ENCODE measurements at regions not wholly inside any gene's neighbourhood (a gene's known extent, or its start where the extent isn't known, plus 50 kb on each side); places are given as distances from the start of the nearest gene placed in this dataset.

DNA sequence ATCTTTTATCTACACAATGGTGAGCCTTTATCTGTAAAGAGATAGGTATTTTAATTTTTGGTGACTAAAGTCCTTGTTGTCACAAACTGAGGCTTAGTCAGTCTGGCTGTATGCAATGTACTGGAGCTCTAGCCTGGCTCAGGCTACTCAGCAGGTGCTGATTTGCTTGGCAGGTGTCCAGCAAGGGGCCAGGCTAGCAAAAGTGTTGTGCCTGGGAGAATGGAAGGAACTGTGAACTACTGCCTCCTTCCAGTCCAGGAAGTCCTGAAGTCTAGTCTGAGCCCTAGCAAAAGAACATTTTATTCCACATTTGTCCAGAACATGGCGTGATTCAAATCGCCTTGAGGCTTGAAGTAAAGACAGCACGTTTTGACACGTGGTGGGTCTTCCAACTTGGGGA, 260.5 kb downstream of the CCDC85A start:
- intact Hi-C loops (cut with micrococcal nuclease) = no loop called here
- ChIA-PET CTCF (no interaction called here), POLR2A (no interaction called here)
- Mint-ChIP-seq H3K9me3 (peaks cover 5% of the 10 kb centered on the region), H3K4me1 (ENCODE audit: low read depth) (no peaks in the 10 kb centered on the region), H3K27me3 (no peaks in the 10 kb centered on the region), H3K36me3 (no peaks in the 10 kb centered on the region), H3K4me3 (no peak overlapping the region), H3K27ac (no peak overlapping the region)
- no peak for DNase-seq

DNA sequence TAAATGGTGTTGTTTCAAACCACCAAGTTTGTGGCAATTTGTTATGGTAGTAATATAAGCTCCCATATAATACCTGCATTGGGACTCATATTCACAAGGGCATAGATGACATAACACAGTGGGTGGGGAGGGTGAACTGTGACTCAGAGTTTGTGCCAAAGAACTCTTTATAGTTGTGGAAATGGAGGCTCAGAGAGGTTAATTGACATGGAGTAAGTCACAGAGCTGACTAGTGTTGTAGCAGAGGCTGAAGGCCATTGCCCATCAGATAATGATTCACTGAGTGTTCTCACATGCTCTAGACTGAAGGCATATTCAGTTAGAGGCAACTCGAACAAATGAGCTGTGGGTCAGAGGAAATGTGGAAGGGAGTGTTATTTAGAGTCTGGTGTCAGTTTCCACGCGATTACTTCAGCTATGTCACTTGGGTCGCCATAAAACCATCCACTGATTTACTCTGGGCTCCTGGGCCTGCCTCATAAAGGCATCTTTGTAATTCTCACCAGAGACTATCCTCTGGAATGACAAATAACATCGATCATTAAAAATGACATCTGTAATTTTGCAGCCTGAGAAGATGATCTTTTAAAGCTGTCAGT, 264.7 kb downstream of the CCDC85A start:
- DNase-seq = no peak
- intact Hi-C loops (cut with micrococcal nuclease) = no loop called here
- ChIA-PET POLR2A (no interaction called here), CTCF (no interaction called here)
- no peak overlapping the region for H3K27ac Mint-ChIP-seq
- H3K4me1 Mint-ChIP-seq (ENCODE audit: low read depth) = no peaks in the 10 kb centered on the region
- H3K27me3 Mint-ChIP-seq = no peaks in the 10 kb centered on the region
- H3K9me3 Mint-ChIP-seq = peaks cover 15% of the 10 kb centered on the region
- no peak overlapping the region for H3K4me3 Mint-ChIP-seq
- no peaks in the 10 kb centered on the region for H3K36me3 Mint-ChIP-seq

DNA sequence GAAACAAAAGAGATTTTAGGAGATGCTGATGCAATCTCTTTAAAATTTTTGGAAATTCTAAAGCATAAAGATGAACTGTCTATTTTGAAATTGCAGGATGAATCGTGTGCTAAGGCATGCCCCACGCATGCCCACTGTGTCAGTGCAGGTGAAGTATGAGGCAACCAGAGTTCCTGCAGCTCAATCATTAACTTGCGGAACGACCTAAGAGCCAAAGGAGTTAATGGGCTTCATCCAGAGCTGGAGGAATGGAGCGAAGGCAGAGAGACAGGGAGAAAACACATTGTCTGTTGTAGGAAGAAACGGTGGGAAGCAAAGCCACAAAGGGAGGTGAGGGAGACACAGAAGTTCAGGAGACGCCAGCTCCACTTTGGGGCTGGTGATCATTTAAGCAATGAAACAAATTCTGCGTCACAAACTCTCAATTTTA, 265.2 kb downstream of the CCDC85A start:
- no peak for DNase-seq
- ChIA-PET CTCF (no interaction called here), POLR2A (no interaction called here)
- Mint-ChIP-seq H3K9me3 (peaks cover 18% of the 10 kb centered on the region), H3K4me3 (no peak overlapping the region), H3K4me1 (ENCODE audit: low read depth) (no peaks in the 10 kb centered on the region), H3K27me3 (no peaks in the 10 kb centered on the region), H3K36me3 (no peaks in the 10 kb centered on the region), H3K27ac (no peak overlapping the region)
- intact Hi-C loops (cut with micrococcal nuclease) = no loop called here

DNA sequence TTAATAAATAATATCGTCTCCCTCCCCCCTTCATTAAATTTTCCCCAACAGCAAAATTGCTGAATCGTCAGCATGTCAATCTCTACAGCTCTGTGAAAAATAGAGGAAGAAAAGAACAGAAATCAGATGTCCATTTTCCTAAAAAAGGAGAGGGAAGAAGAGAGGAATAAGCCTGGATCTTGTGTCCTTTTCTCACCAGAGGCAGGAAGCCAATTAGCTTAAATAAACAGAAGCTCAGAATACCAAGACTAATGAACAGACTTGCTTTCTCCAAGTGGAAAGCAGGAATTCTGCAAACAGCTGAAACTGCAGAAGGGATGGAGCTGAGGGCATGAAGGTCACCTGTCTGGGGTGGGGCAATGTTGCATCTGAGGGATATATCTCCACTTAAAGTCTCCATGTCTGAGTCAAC, 265.7 kb downstream of the CCDC85A start:
- intact Hi-C loops (cut with micrococcal nuclease) = no loop called here
- no peak overlapping the region for H3K4me3 Mint-ChIP-seq
- H3K9me3 Mint-ChIP-seq = peaks cover 18% of the 10 kb centered on the region
- POLR2A ChIA-PET = no interaction called here
- CTCF ChIA-PET = no interaction called here
- H3K27ac Mint-ChIP-seq = no peak overlapping the region
- no peaks in the 10 kb centered on the region for H3K36me3 Mint-ChIP-seq
- no peaks in the 10 kb centered on the region for H3K27me3 Mint-ChIP-seq
- no peaks in the 10 kb centered on the region for H3K4me1 Mint-ChIP-seq (ENCODE audit: low read depth)
- no peak for DNase-seq

DNA sequence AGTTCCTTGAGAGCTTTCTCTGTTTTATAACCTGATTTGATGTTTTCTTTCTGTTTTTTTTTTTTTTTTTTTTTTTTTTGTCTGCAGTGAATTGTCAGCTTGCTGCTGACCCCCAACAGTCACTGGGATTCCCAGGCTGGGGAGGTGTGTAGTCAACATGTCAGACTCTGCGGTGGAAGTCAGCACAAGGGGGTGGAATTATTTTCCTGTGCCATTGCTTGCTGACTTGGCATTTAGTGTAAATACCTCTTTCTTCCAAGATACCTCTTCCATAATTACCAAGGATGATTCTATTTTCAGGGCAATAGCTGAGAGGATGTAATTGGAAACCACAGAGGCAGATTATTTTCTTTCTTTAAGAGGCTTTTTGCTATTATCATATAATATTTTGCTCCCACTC, 266.3 kb downstream of the CCDC85A start:
- H3K9me3 Mint-ChIP-seq = peaks cover 18% of the 10 kb centered on the region
- intact Hi-C loops (cut with micrococcal nuclease) = no loop called here
- ChIA-PET POLR2A (no interaction called here), CTCF (no interaction called here)
- no peak for DNase-seq
- no peaks in the 10 kb centered on the region for H3K27me3 Mint-ChIP-seq
- no peaks in the 10 kb centered on the region for H3K4me1 Mint-ChIP-seq (ENCODE audit: low read depth)
- no peak overlapping the region for H3K27ac Mint-ChIP-seq
- no peak overlapping the region for H3K4me3 Mint-ChIP-seq
- H3K36me3 Mint-ChIP-seq = no peaks in the 10 kb centered on the region

DNA sequence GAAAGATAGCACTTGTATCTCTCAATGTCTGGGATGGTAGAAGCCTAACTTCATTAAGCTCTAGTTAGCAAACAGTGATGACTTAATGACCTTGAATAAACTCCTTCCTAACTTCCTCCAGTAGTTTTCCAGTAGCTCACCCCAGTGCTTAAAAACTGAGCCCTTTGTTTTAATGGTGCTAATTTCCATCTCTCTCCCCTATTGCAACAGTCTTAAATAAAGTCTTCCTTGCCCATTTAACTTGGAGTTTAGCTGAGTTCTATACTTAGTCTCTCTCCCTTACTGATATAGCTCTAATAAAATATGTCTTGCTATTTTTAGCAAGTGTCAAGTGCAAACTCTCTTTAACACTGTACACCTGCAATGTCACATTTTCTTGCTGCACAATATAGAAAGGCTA, 267.0 kb downstream of the CCDC85A start:
- ChIA-PET CTCF (no interaction called here), POLR2A (no interaction called here)
- Mint-ChIP-seq H3K4me1 (ENCODE audit: low read depth) (no peaks in the 10 kb centered on the region), H3K27me3 (no peaks in the 10 kb centered on the region), H3K27ac (no peak overlapping the region), H3K9me3 (peaks cover 18% of the 10 kb centered on the region), H3K4me3 (no peak overlapping the region), H3K36me3 (no peaks in the 10 kb centered on the region)
- DNase-seq = no peak
- intact Hi-C loops (cut with micrococcal nuclease) = no loop called here

DNA sequence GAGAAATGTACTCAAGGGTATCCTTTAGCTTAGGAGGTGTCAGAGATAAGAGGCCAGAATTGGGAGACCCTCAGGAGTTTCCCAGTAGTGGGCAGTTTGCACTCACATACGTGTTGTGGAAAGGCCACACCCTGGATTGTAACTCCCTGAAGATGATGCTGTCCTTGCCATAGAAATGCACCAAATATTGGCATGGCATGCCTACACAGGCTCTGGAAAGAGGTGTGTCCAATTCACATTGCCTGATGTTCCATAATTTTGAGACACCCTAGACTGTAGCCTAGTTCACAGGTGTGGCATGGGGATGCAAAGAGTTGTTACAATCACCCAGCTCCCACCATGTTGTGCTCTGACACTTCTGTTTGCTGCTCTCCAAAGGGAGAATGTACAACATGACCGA, 271.9 kb downstream of the CCDC85A start:
- intact Hi-C loops (cut with micrococcal nuclease) = no loop called here
- Mint-ChIP-seq H3K27me3 (no peaks in the 10 kb centered on the region), H3K4me3 (no peak overlapping the region), H3K4me1 (ENCODE audit: low read depth) (no peaks in the 10 kb centered on the region), H3K9me3 (peaks cover 18% of the 10 kb centered on the region), H3K27ac (no peak overlapping the region), H3K36me3 (no peaks in the 10 kb centered on the region)
- DNase-seq = no peak
- CTCF ChIA-PET = no interaction called here
- POLR2A ChIA-PET = no interaction called here

DNA sequence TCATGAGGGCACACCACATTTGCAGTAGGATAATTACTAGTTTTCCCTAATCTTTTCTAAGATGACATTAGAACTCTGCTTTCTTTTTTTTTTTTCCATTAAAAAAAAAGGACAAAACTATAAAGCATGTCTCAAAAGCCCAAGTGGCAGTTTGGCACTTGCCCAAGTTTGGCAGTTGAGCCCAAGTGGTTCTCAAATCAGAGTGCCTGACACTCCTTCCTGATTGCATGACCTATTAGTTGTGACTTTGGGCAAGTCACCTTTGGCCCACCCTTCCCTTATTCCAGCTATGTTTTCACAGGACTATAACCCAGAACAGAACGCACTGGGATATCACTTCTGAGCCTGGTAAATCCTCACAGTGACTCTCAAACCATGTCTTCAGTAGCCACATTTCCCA, 273.0 kb downstream of the CCDC85A start:
- no peaks in the 10 kb centered on the region for H3K27me3 Mint-ChIP-seq
- H3K4me1 Mint-ChIP-seq (ENCODE audit: low read depth) = no peaks in the 10 kb centered on the region
- no peak overlapping the region for H3K4me3 Mint-ChIP-seq
- ChIA-PET POLR2A (no interaction called here), CTCF (no interaction called here)
- no peak overlapping the region for H3K27ac Mint-ChIP-seq
- H3K36me3 Mint-ChIP-seq = no peaks in the 10 kb centered on the region
- H3K9me3 Mint-ChIP-seq = peaks cover 9% of the 10 kb centered on the region
- DNase-seq = no peak
- intact Hi-C loops (cut with micrococcal nuclease) = no loop called here

DNA sequence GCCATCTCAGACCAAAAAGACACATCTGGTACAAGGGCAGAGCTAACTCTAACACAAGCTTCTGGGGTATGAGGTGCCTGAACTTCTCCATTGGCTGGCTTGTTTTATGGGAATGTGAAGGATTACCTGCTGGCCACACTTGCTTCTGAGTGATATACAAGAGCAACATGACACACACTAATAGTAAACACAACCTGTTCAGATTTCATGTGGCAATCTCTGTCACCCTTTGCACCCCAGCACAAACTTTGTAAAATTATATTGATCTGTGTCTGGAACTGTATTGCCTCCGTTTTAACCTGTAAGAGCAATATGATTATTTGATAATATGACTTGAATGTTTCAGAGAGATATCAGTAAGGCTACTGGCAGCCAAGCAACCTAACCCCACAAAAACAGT, 276.7 kb downstream of the CCDC85A start:
- POLR2A ChIA-PET = no interaction called here
- no peaks in the 10 kb centered on the region for H3K27me3 Mint-ChIP-seq
- H3K27ac Mint-ChIP-seq = no peak overlapping the region
- DNase-seq = no peak
- CTCF ChIA-PET = no interaction called here
- no peaks in the 10 kb centered on the region for H3K4me1 Mint-ChIP-seq (ENCODE audit: low read depth)
- peaks cover 8% of the 10 kb centered on the region for H3K9me3 Mint-ChIP-seq
- H3K4me3 Mint-ChIP-seq = no peak overlapping the region
- no peaks in the 10 kb centered on the region for H3K36me3 Mint-ChIP-seq
- intact Hi-C loops (cut with micrococcal nuclease) = no loop called here

DNA sequence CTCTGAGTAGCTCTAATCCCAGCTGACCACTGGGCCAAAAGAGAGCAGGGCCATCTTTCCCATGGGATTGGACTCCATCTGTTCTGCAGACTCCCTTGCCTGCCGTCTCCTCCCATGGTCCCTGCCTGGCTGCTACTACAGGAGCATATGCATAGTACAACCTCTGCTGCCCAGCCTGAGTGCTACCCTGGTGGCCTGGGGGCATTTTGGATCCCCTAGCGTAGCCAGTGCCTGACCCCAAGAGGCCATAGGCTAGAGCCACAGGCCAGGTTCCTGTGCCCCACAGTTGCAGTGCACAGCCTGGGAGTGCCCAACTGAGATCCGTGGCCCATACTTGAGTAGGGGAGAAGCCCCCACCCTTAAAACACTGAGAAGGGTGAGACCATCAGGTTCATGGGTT, 280.3 kb downstream of the CCDC85A start:
- intact Hi-C loops (cut with micrococcal nuclease) = no loop called here
- DNase-seq = no peak
- Mint-ChIP-seq H3K27me3 (no peaks in the 10 kb centered on the region), H3K9me3 (peaks cover 6% of the 10 kb centered on the region), H3K4me1 (ENCODE audit: low read depth) (no peaks in the 10 kb centered on the region), H3K27ac (no peak overlapping the region), H3K4me3 (no peak overlapping the region), H3K36me3 (no peaks in the 10 kb centered on the region)
- ChIA-PET POLR2A (no interaction called here), CTCF (no interaction called here)

DNA sequence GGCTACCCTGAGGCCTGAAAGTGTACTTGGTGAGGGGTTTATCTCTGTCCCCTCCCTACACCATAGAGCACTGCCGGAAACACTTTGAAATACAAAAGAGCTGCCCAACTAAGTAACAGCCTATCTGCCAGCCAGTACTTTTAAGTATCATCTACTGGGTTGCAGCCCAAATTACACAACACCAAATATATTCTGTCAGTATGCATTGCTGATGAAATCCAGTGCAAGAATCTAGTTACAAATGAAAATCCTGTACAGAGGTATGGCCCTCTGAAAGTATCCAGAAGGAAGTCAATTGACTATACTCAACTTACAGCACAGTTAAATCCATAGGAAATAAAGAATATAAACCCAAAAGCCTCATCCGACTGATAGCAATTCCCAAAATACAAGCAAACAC, 280.8 kb downstream of the CCDC85A start:
- intact Hi-C loops (cut with micrococcal nuclease) = no loop called here
- Mint-ChIP-seq H3K27ac (no peak overlapping the region), H3K4me1 (ENCODE audit: low read depth) (no peaks in the 10 kb centered on the region), H3K27me3 (no peaks in the 10 kb centered on the region), H3K36me3 (no peaks in the 10 kb centered on the region), H3K4me3 (no peak overlapping the region), H3K9me3 (peaks cover 6% of the 10 kb centered on the region)
- DNase-seq = no peak
- POLR2A ChIA-PET = no interaction called here
- CTCF ChIA-PET = no interaction called here

DNA sequence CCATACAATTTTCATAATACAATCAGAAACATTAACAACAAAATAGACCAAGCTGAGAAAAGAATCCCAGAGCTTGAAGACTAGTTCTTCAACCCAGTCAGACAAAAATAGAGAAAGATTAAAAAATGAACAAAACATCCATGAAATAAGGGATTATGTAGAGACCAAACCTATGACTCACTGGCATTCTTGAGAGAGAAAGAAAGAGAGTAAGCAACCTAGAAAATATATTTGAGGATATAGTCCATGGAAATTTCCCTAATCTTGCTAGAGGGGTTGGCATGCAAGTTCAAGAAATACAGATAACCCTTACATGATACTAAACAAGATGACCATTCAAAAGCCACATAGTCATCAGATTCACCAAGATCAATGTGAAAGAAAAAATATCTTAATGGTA, 281.7 kb downstream of the CCDC85A start:
- no peak for DNase-seq
- H3K27me3 Mint-ChIP-seq = no peaks in the 10 kb centered on the region
- intact Hi-C loops (cut with micrococcal nuclease) = no loop called here
- no peak overlapping the region for H3K27ac Mint-ChIP-seq
- no peaks in the 10 kb centered on the region for H3K4me1 Mint-ChIP-seq (ENCODE audit: low read depth)
- H3K9me3 Mint-ChIP-seq = peaks cover 6% of the 10 kb centered on the region
- ChIA-PET POLR2A (no interaction called here), CTCF (no interaction called here)
- no peaks in the 10 kb centered on the region for H3K36me3 Mint-ChIP-seq
- no peak overlapping the region for H3K4me3 Mint-ChIP-seq

DNA sequence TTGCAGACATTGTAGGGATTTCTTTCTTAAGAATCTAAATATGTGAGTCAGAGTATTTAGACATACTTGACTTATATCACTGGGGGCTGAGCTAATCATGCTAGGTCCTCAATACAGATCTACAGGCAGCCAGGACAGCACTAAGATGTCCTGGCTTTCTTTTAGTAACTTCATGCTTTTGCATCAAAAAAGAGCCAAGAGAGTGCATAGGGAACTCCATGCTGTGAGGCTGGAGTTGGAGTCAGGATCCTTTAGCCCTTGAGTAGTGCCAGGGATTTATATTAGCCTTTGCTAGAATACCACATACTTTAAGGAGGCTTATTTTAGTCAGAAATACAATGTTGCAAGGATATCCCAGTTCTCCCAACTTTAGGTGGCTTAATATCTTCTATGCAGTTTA, 289.7 kb downstream of the CCDC85A start:
- Mint-ChIP-seq H3K9me3 (peaks cover 12% of the 10 kb centered on the region), H3K4me1 (ENCODE audit: low read depth) (no peaks in the 10 kb centered on the region), H3K27ac (no peak overlapping the region), H3K4me3 (no peak overlapping the region), H3K27me3 (no peaks in the 10 kb centered on the region), H3K36me3 (no peaks in the 10 kb centered on the region)
- DNase-seq = no peak
- POLR2A ChIA-PET = no interaction called here
- intact Hi-C loops (cut with micrococcal nuclease) = no loop called here
- CTCF ChIA-PET = no interaction called here
